B cell (primary cell): ENCODE measurements at regions not wholly inside any gene's neighbourhood (a gene's known extent, or its start where the extent isn't known, plus 50 kb on each side); places are given as distances from the start of the nearest gene placed in this dataset.

ENCODE experiments used
- ATAC-seq: fragments of 200-7000 bp; cut with Tn5 transposase; one replicate; pipeline ENCODE4 v1.10.0; 2021; ENCODE audit warnings: low read depth, mild to moderate bottlenecking, moderate number of reproducible peaks, moderate library complexity
- CTCF ChIA-PET: fragments of 350-600 bp; sonication (Branson Sonifier 250); formaldehyde crosslinking; loops from one replicate; lab custom pipeline; 2021; ENCODE audit warnings: antibody characterized with exemption, inconsistent platforms; lab: Charles Lee
- POLR2A ChIA-PET: fragments of 350-600 bp; sonication (Branson Sonifier 250); formaldehyde crosslinking; loops from one replicate; lab custom pipeline; 2021; ENCODE audit warnings: antibody characterized with exemption; lab: Charles Lee
- DNase-seq: peaks from one replicate; pipeline ENCODE4 v3.0.0; 2013
- H2AFZ ChIP-seq: 2 replicates; pipeline ENCODE4 v1.6.1; 2012; ENCODE audit warnings: mild to moderate bottlenecking, low read depth, low read length; ENCODE audit not compliant: insufficient read depth, poor library complexity, severe bottlenecking
- H3K27ac ChIP-seq, 2 donors: 1 replicate in 1 of 2; 2 replicates in 1 of 2; pipeline ENCODE4 v1.5.1; 2012 to 2013; ENCODE audit warnings: low read length in 2 of 2, mild to moderate bottlenecking in 2 of 2, moderate library complexity in 1 of 2
- H3K27me3 ChIP-seq, 4 experiments: fragments of 200-600 bp in 1 of 4; sonication (generic) in 1 of 4; replicated peaks in 1 of 4; 1 replicate in 2 of 4; 2 replicates in 2 of 4; pipeline versions ENCODE4 v1.6.1 to v1.7.0; 2013 to 2016; ENCODE audit warnings: low read length in 3 of 4, mild to moderate bottlenecking in 2 of 4, mixed read lengths in 1 of 4, moderate library complexity in 1 of 4; ENCODE audit not compliant: insufficient read depth in 4 of 4, control insufficient read depth in 3 of 4; ENCODE audit errors: control extremely low read depth in 1 of 4
- H3K36me3 ChIP-seq, 2 experiments: replicated peaks in 1 of 2; 1 replicate in 1 of 2; 2 replicates in 1 of 2; pipeline versions ENCODE4 v1.6.1 to v1.7.1; 2013; ENCODE audit warnings: low read length in 1 of 2; ENCODE audit not compliant: insufficient read depth in 2 of 2, control insufficient read depth in 1 of 2; ENCODE audit errors: control extremely low read depth in 1 of 2, extremely low read depth in 1 of 2
- H3K4me1 ChIP-seq, 2 donors: fragments of 200-600 bp in 1 of 2; sonication (generic) in 1 of 2; 1 replicate in 1 of 2; 2 replicates in 1 of 2; pipeline versions ENCODE4 v1.5.1 to v1.6.1; 2013 to 2017; ENCODE audit warnings: low read length in 2 of 2; ENCODE audit not compliant: control insufficient read depth in 2 of 2, insufficient read depth in 2 of 2
- H3K4me2 ChIP-seq: replicated peaks from 2 replicates; pipeline ENCODE3; 2012; ENCODE audit warnings: mild to moderate bottlenecking, low read depth, low read length; ENCODE audit not compliant: poor library complexity, severe bottlenecking
- H3K4me3 ChIP-seq, 5 experiments: fragments of 200-600 bp in 1 of 5; sonication (generic) in 1 of 5; 1 replicate in 3 of 5; 2 replicates in 2 of 5; pipeline versions ENCODE4 v1.5.1 to v1.7.0; 2011 to 2016; ENCODE audit warnings: low read length in 4 of 5, mild to moderate bottlenecking in 4 of 5, low read depth in 2 of 5, control low read depth in 1 of 5, moderate library complexity in 1 of 5; ENCODE audit not compliant: insufficient read depth in 1 of 5; ENCODE audit errors: control extremely low read depth in 1 of 5, extremely low read depth in 1 of 5
- H3K79me2 ChIP-seq: fragments of 200-600 bp; sonication (generic); one replicate; pipeline ENCODE4 v1.6.0; 2016; ENCODE audit warnings: low read length; ENCODE audit not compliant: control insufficient read depth, insufficient read depth
- H3K9ac ChIP-seq: fragments of 200-600 bp; sonication (generic); 2 replicates; pipeline ENCODE4 v1.6.1; 2017; ENCODE audit warnings: mild to moderate bottlenecking, low read length, moderate library complexity
- H3K9me3 ChIP-seq, 3 donors: one replicate each; pipeline versions ENCODE4 v1.6.1 to v1.7.1; 2013; ENCODE audit warnings: low read length in 2 of 3; ENCODE audit not compliant: control insufficient read depth in 2 of 3, insufficient read depth in 1 of 3; ENCODE audit errors: control extremely low read depth in 1 of 3
- H4K20me1 ChIP-seq: 2 replicates; pipeline ENCODE4 v1.6.0; 2012; ENCODE audit warnings: mild to moderate bottlenecking, low read length; ENCODE audit not compliant: insufficient read depth, control insufficient read depth, poor library complexity, severe bottlenecking
- H3K27ac Mint-ChIP-seq: one replicate; pipeline ENCODE4 v1.8.0; 2021; ENCODE audit warnings: mixed read lengths
- H3K27me3 Mint-ChIP-seq: one replicate; pipeline ENCODE4 v1.8.0; 2021; ENCODE audit warnings: mixed read lengths
- H3K4me1 Mint-ChIP-seq: one replicate; pipeline ENCODE4 v1.8.0; 2021; ENCODE audit warnings: mixed read lengths
- H3K4me3 Mint-ChIP-seq: one replicate; pipeline ENCODE4 v1.8.0; 2021; ENCODE audit warnings: mixed read lengths
- H3K9me3 Mint-ChIP-seq: one replicate; pipeline ENCODE4 v1.8.0; 2022; ENCODE audit warnings: mixed read lengths; ENCODE audit not compliant: insufficient read depth
- EZH2 ChIP-seq: IDR thresholded peaks from 2 replicates; pipeline ENCODE4 v1.6.1; 2012; ENCODE audit warnings: borderline replicate concordance, low read depth, mild to moderate bottlenecking, moderate library complexity, low read length; ENCODE audit not compliant: insufficient read depth, poor library complexity, severe bottlenecking
- WGBS: methylation state at CpG from one replicate; pipeline ENCODE4 v1.1.5; 2013; ENCODE audit warnings: missing lambda C conversion rate; ENCODE audit not compliant: insufficient coverage; 5-methylcytosine and 5-hydroxymethylcytosine counted together
- intact Hi-C: fragments of 100-400 bp; cut with micrococcal nuclease; formaldehyde crosslinking; loops from one replicate; pipeline ENCODE4 v1.10.0; 2022
- TF ChIP-seq, protein P1 (sequence below): fragments of 200-600 bp; IDR thresholded peaks from one replicate; pipeline ENCODE4 v1.8.0; 2022; ENCODE audit warnings: antibody characterized with exemption, mild to moderate bottlenecking

DNA sequence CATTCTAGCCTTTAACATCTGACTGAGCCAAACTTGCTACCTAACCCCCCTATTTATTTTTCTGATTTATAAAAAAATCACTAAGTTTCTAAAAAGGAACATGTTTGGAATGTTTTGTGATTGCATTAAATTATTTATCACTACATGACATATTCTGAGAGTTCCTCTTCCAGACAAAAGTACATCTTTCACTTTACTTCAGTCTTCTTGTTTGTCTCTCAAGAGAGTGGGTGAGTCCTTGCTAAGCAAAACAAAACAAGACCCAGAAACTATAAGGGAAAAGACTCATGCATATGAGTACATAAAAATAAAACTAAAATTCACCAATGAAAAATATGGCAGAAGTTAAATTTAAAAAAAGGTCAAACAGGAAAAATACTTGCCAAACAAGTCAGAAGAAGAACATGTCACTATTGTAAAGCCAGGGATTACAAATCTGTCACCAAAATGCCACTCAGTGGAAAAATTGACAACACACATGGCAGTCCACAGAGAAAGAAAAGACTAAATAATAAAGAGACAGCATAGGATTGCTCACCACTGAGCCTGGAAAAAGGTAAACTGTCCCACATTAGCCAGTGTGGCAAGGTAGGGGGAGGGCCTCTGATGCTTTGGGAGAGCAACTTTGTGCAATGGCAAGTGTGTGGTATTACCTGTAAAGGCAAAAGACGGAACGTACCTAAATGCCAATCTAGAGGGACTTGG lies 166.7 kb upstream of the ZNF32 start:
- no peaks in the 10 kb centered on the region for H3K27me3 ChIP-seq
- peaks cover 0 to 8% of the 10 kb centered on the region in 2 donors for H3K4me1 ChIP-seq
- H2AFZ ChIP-seq, result no peak overlapping the region
- Mint-ChIP-seq H3K4me1 (peaks cover 6% of the 10 kb centered on the region), H3K4me3 (no peak overlapping the region), H3K9me3 (no peaks in the 10 kb centered on the region), H3K27ac (no peak overlapping the region), H3K27me3 (peaks cover 3% of the 10 kb centered on the region)
- intact Hi-C loops, result no loop called here
- H3K36me3 ChIP-seq, result no peaks in the 10 kb centered on the region
- H3K27ac ChIP-seq, result no peak overlapping the region
- DNase-seq (no peak), ATAC-seq (no peak)
- no peaks in the 10 kb centered on the region for H3K79me2 ChIP-seq
- peaks cover 0 to 2% (median 1%) of the 10 kb centered on the region in 3 donors for H3K9me3 ChIP-seq
- H3K4me2 ChIP-seq, result no peak overlapping the region
- no peak overlapping the region for H3K4me3 ChIP-seq
- H4K20me1 ChIP-seq, result no peaks in the 10 kb centered on the region
- TF ChIP-seq EZH2, result no peak
- TF ChIP-seq, protein P1, sequence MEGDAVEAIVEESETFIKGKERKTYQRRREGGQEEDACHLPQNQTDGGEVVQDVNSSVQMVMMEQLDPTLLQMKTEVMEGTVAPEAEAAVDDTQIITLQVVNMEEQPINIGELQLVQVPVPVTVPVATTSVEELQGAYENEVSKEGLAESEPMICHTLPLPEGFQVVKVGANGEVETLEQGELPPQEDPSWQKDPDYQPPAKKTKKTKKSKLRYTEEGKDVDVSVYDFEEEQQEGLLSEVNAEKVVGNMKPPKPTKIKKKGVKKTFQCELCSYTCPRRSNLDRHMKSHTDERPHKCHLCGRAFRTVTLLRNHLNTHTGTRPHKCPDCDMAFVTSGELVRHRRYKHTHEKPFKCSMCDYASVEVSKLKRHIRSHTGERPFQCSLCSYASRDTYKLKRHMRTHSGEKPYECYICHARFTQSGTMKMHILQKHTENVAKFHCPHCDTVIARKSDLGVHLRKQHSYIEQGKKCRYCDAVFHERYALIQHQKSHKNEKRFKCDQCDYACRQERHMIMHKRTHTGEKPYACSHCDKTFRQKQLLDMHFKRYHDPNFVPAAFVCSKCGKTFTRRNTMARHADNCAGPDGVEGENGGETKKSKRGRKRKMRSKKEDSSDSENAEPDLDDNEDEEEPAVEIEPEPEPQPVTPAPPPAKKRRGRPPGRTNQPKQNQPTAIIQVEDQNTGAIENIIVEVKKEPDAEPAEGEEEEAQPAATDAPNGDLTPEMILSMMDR, result no peak
- no peak overlapping the region for H3K9ac ChIP-seq
- POLR2A ChIA-PET, result no interaction called here
- CTCF ChIA-PET, result no interaction called here
- no CpG with 5 or more reads among the region's 2 CpGs for WGBS

DNA sequence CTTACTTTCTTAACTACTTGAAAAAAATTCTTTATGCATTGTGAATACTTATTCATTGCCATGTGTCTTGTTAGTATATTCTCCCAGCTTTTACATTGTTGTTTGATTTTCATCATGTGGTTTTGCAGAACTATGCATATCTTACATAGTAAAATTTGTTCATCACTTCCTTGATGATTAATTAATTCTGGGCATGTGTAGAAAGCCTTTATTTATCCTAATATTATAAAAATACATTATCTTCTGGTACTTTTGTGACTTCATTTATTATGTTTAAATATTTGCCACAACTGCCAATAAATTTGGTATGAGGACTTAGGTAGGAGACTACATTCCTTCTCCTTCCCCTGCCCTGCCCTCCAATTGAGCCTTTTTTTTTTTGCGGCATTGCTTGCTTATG lies 166.0 kb upstream of the ZNF32 start:
- WGBS, result no CpG with 5 or more reads among the region's 1 CpG
- peaks cover 6% of the 10 kb centered on the region for H3K4me1 Mint-ChIP-seq
- Histone ChIP-seq H3K27me3 (no peaks in the 10 kb centered on the region), H3K79me2 (no peaks in the 10 kb centered on the region), H2AFZ (no peak overlapping the region), H3K36me3 (no peaks in the 10 kb centered on the region), H3K4me2 (no peak overlapping the region), H3K9me3 (peaks cover 0 to 1% (median under 1%) of the 10 kb centered on the region in 3 donors), H3K9ac (no peak overlapping the region), H3K4me1 (peaks cover 0 to 8% of the 10 kb centered on the region in 2 donors), H3K27ac (no peak overlapping the region), H3K4me3 (no peak overlapping the region), H4K20me1 (no peaks in the 10 kb centered on the region)
- intact Hi-C loops, result no loop called here
- no peak for TF ChIP-seq EZH2
- TF ChIP-seq, protein P1, result no peak
- no peak overlapping the region for H3K27ac Mint-ChIP-seq
- ChIA-PET CTCF (no interaction called here), POLR2A (no interaction called here)
- H3K4me3 Mint-ChIP-seq, result no peak overlapping the region
- DNase-seq, result no peak
- H3K9me3 Mint-ChIP-seq, result no peaks in the 10 kb centered on the region
- H3K27me3 Mint-ChIP-seq, result no peaks in the 10 kb centered on the region
- no peak for ATAC-seq
